ENCODE measurements at regions not wholly inside any gene's neighbourhood (a gene's known extent, or its start where the extent isn't known, plus 50 kb on each side); places are given as distances from the start of the nearest gene placed in this dataset.

DNA sequence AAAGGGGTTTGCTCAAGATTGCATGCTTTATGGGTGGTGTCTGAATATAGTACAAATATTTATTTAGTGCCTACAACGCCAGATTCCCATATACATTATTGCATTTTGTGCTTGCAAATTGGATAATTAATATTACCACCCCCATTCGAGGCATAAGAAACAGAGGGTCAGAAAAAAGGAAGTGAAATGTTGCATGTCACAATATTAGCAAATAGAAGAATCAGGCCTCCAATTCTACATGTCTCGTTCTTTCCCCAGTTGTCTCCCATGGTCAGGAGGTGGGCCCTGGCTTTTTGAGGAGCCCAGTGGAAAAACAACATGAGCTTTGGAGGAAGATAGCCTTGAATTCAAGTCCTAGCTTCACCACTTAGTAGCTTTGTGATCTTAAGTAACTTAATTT, 98.1 kb upstream of the CCDC112 start:
- TF ChIP-seq GATA2 (IDR thresholded peaks at IDR 0.05; ENCODE audit: low read depth, low read length) (no peak), GATA3 (IDR thresholded peaks at IDR 0.05; ENCODE audit: low read depth, low read length) (no peak)

Measured in SH-SY5Y (cell line).